ENCODE measurements at regions not wholly inside any gene's neighbourhood (a gene's known extent, or its start where the extent isn't known, plus 50 kb on each side); places are given as distances from the start of the nearest gene placed in this dataset.
"Not testable (repeated sequence)": the region's sequence is repeated elsewhere in the genome, so short reads cannot be mapped to it uniquely, and the experiment has no call there.

DNA sequence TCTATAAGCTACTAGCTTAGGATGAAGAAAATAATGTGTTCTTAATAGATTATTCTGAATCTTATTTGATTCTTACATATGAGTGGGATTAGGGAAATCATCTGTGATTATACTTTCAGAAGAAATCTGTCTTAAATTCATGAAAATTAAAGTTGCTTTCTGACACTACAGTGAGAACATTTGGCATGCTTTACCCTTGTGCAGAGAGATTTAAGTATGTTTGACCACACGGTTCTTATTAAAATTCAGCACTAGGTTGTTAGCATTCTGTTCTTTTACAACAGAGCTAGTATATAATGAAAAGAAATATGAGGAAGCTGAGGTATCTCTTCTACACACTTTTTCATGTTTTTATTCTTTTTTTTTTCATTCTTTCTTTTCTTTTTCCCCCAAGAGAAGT is 2723.9 kb downstream of the PCDH9 start:
- H3K9me3 ChIP-seq, result no peaks in the 10 kb centered on the region

DNA sequence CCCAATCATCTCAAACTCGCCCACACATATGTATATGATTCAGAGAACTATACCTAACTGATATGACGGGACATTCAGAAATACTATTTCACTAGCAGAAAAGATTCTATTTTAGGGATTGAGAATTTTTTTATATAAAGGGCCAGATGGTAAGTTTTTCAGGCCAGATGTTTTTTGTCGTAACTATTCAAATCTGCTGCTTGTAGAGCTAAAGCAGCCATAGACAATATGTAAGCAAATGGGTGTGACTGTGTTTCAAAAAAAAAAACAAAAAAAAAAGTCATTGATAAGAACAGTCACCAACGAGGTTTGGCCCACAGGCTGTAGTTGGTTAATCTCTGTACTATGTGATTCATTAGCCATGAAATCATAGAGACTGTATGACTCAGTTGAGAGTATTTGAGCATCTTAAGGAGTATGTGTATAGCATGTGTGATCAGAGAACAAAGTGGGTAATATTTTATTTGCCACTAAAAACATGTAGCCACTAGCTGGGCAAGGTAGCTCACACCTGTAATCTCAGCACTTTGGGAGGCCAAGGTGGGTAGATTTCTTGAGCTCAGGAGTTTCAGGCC is 2724.7 kb downstream of the PCDH9 start:
- Histone ChIP-seq H4K20me1 (no peaks in the 10 kb centered on the region), H3K9ac (no peak overlapping the region), H3K36me3 (no peaks in the 10 kb centered on the region), H3K9me3 (no peaks in the 10 kb centered on the region), H3K27ac (no peak overlapping the region), H3K4me3 (no peak overlapping the region), H3K4me1 (no peaks in the 10 kb centered on the region), H3K27me3 (no peaks in the 10 kb centered on the region), H3K4me2 (no peak overlapping the region)
- no peak for TF ChIP-seq Cebpa-rat (IDR thresholded peaks at IDR 0.05)

More for the DNA sequence above, 2723.9 kb downstream of the PCDH9 start:
- H3K9ac ChIP-seq, result no peak overlapping the region
- no peaks in the 10 kb centered on the region for H3K4me1 ChIP-seq
- TF ChIP-seq Cebpa-rat (IDR thresholded peaks at IDR 0.05), result no peak
- H3K4me3 ChIP-seq, result no peak overlapping the region
- H4K20me1 ChIP-seq, result no peaks in the 10 kb centered on the region
- no peaks in the 10 kb centered on the region for H3K27me3 ChIP-seq
- no peaks in the 10 kb centered on the region for H3K36me3 ChIP-seq
- H3K4me2 ChIP-seq, result no peak overlapping the region
- H3K27ac ChIP-seq, result no peak overlapping the region

DNA sequence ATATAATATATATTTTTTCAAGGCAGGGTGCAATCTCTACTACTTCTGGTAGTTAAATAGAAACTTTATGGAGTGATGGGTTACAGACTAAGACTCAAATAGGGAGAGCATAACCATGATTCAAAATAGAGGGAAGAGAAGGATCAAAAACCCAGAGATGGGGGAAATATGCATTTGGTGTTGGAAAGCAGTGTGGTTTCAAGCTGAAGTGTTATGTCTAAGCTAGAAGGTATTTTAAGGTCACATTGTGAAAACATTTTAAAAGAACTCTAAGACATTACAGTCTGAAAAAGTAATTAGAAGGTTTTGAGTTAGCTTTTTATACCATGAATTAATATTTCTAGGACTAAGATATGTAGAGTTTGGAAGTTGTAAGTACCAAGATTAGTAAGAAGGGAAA is 2741.4 kb downstream of the PCDH9 start:
- H3K27me3 ChIP-seq, result no peaks in the 10 kb centered on the region

DNA sequence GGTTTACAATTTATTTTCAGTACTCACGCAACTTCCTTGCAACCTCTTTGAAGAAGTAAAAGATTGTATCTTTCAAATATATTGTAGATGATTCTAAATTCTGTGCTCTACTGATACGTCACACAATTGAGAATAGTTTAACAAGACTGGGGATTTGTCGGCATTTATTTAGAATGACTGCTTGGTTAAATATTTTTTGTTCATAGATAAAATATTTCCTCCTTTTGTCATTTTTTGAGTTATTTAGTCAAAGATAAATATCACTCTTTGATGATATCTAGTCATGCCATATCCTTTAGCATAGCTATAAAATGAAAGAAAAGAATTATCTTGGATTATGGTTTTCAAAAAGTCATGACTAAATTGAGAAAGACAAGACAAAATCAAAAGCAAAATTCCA is 2747.8 kb downstream of the PCDH9 start:
- no peaks in the 10 kb centered on the region for H3K27me3 ChIP-seq
- no peak overlapping the region for H3K4me2 ChIP-seq
- TF ChIP-seq Cebpa-rat (IDR thresholded peaks at IDR 0.05), result no peak
- H3K36me3 ChIP-seq, result no peaks in the 10 kb centered on the region
- H4K20me1 ChIP-seq, result no peaks in the 10 kb centered on the region
- no peak overlapping the region for H3K4me3 ChIP-seq
- no peaks in the 10 kb centered on the region for H3K4me1 ChIP-seq
- H3K9ac ChIP-seq, result no peak overlapping the region
- H3K9me3 ChIP-seq, result no peaks in the 10 kb centered on the region
- H3K27ac ChIP-seq, result no peak overlapping the region

More for the DNA sequence above, 2741.4 kb downstream of the PCDH9 start:
- Histone ChIP-seq H3K4me3 (no peak overlapping the region), H3K4me2 (no peak overlapping the region), H4K20me1 (no peaks in the 10 kb centered on the region), H3K27ac (no peak overlapping the region), H3K4me1 (no peaks in the 10 kb centered on the region), H3K9me3 (no peaks in the 10 kb centered on the region), H3K36me3 (no peaks in the 10 kb centered on the region), H3K9ac (no peak overlapping the region)
- TF ChIP-seq Cebpa-rat (IDR thresholded peaks at IDR 0.05), result no peak

DNA sequence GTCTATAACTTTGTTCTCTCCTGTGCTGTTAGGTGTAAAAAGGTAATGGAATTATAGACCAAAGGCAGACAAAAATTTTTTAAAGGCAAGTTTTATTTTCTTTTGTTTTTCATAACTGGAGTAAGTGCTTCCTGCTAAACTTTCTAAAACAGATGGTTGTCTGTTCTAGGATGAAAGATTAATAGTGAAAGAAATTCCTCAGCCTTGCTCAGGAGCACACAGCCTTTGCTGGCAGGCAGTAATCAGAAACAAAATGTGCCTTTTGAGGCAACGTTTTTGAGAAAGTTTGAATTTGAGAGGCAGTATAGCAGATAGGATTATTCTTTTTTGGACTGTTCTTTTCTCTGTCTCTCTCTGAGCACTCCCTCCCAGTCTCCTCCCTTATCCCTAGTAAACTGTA is 2749.5 kb downstream of the PCDH9 start:
- no peak overlapping the region for H3K4me2 ChIP-seq
- H3K4me1 ChIP-seq, result no peaks in the 10 kb centered on the region
- no peaks in the 10 kb centered on the region for H3K36me3 ChIP-seq
- H3K27ac ChIP-seq, result no peak overlapping the region
- H4K20me1 ChIP-seq, result no peaks in the 10 kb centered on the region
- no peaks in the 10 kb centered on the region for H3K27me3 ChIP-seq
- H3K4me3 ChIP-seq, result no peak overlapping the region
- TF ChIP-seq Cebpa-rat (IDR thresholded peaks at IDR 0.05), result no peak
- H3K9ac ChIP-seq, result no peak overlapping the region
- 0 out of 2 replicates have a peak, but pooled peaks cover 7% of the 10 kb centered on the region for H3K9me3 ChIP-seq

DNA sequence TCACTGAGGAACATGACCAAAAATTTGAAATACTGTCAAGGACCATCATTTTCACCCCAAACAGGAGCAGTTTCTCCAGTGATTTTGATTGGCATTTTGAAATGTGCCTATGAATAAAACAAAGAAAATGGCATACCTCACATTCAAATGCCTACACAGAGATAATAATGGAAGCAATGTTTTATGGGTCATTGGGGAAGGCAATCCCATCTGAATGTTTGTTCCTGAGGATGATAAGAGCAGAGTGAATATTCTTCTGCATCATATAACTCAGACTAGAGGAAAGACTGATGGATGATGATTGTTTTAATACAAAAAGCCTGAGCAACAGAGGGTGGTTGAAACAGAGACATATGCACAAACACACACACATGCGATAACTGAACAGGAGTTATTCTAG is 2749.9 kb downstream of the PCDH9 start:
- Histone ChIP-seq H3K9ac (no peak overlapping the region), H3K27ac (no peak overlapping the region), H3K4me3 (no peak overlapping the region), H3K4me2 (no peak overlapping the region), H3K4me1 (no peaks in the 10 kb centered on the region), H4K20me1 (no peaks in the 10 kb centered on the region), H3K27me3 (no peaks in the 10 kb centered on the region), H3K9me3 (0 out of 2 replicates have a peak, but pooled peaks cover 7% of the 10 kb centered on the region), H3K36me3 (no peaks in the 10 kb centered on the region)
- no peak for TF ChIP-seq Cebpa-rat (IDR thresholded peaks at IDR 0.05)

DNA sequence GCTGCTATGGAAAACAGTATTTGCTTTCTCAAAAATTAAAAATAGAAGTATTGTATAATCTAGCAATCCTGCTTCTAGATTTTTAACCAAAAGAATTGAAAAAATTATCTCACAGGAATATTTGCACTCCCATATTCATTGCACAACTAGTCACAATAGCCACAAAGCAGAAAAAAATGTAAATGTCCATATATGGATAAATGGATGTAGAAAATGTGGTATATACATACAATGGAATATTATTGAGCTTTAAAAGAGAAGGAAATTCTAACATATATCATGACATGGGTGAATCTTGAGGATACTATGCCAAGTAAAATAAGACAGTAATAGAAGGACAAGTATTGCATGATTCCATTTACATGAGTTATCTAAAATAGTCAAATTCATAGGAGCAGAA is 2753.0 kb downstream of the PCDH9 start:
- Histone ChIP-seq H3K27me3 (no peaks in the 10 kb centered on the region), H3K36me3 (no peaks in the 10 kb centered on the region), H3K4me3 (no peak overlapping the region), H3K9ac (no peak overlapping the region), H3K27ac (no peak overlapping the region), H3K4me2 (no peak overlapping the region), H4K20me1 (no peaks in the 10 kb centered on the region), H3K4me1 (no peaks in the 10 kb centered on the region), H3K9me3 (0 out of 2 replicates have a peak, but pooled peaks cover 7% of the 10 kb centered on the region)
- TF ChIP-seq Cebpa-rat (IDR thresholded peaks at IDR 0.05), result no peak

DNA sequence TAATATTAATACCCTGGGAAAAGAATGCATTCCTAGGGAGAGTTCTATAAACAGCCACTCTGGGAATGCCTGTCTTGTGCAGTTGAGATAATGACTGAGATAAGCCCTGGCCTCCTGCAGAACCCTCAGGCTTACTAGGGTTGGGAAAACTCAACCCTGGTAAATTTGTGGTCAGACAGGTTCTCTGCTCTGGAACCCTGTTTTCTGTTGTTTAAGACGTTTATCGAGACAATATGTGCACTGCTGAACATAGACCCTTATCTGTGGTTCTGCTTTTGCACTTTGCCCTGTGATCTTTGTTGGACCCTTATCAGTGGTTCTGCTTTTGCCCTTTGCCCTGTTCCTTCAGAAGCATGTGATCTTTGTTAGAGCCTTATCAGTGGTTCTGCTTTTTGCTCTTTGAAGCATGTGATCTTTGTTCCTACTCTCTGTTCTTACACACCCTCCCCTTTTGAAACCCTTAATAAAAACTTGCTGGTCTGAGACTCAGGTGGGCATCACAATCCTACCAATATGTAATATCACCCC is 2754.0 kb downstream of the PCDH9 start:
- H3K36me3 ChIP-seq, H3K9me3 ChIP-seq, H3K27me3 ChIP-seq, H3K9ac ChIP-seq, H4K20me1 ChIP-seq, H3K27ac ChIP-seq, H3K4me3 ChIP-seq, H3K4me1 ChIP-seq, H3K4me2 ChIP-seq: not testable (repeated sequence)

DNA sequence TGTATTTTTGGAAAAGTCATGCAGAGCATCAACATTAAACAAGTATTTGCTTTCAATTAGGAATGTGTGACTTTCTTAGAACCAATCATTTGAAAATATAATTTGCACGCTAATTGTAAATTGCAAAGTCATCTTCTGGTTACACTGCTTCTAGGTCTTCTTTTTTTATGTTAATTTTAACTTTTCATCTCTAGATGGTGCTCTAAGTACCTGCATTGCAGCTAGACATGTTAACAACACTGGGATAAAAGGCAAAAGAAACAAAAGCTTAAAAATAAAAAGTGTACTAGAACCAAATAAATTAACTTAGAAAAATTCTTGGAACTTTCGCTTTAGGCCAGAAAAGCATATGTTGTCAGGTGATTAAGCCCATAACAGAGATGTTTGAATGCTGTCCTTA is 2758.2 kb downstream of the PCDH9 start:
- H3K4me3 ChIP-seq, result no peak overlapping the region
- TF ChIP-seq Cebpa-rat (IDR thresholded peaks at IDR 0.05), result no peak
- H3K4me2 ChIP-seq, result no peak overlapping the region
- H3K27me3 ChIP-seq, result no peaks in the 10 kb centered on the region
- no peaks in the 10 kb centered on the region for H3K36me3 ChIP-seq
- no peaks in the 10 kb centered on the region for H4K20me1 ChIP-seq
- H3K9me3 ChIP-seq, result 0 out of 2 replicates have a peak, but pooled peaks cover 7% of the 10 kb centered on the region
- H3K27ac ChIP-seq, result no peak overlapping the region
- no peaks in the 10 kb centered on the region for H3K4me1 ChIP-seq
- H3K9ac ChIP-seq, result no peak overlapping the region

DNA sequence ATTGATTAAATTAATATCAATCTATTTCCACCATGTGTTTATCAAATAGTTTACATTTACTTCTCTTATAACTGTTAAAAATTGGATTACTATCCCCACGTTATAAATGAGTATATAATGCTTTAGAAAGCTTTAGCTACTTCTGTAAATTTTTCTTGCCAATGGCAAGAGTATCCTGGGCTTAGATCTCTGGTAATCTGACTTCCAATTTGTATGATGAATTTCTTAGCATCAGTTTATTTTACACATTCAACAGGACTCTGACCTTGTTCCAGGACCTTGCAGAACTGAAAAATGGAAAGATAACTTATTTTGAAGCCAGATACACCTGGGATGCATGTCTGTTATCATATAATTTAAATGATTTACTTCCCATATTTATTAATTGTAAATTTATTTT is 2759.4 kb downstream of the PCDH9 start:
- Histone ChIP-seq H3K27me3 (no peaks in the 10 kb centered on the region), H3K36me3 (no peaks in the 10 kb centered on the region), H3K4me2 (no peak overlapping the region), H3K4me1 (no peaks in the 10 kb centered on the region), H3K9me3 (no peaks in the 10 kb centered on the region), H3K27ac (no peak overlapping the region), H4K20me1 (no peaks in the 10 kb centered on the region), H3K9ac (no peak overlapping the region), H3K4me3 (no peak overlapping the region)
- TF ChIP-seq Cebpa-rat (IDR thresholded peaks at IDR 0.05), result no peak

DNA sequence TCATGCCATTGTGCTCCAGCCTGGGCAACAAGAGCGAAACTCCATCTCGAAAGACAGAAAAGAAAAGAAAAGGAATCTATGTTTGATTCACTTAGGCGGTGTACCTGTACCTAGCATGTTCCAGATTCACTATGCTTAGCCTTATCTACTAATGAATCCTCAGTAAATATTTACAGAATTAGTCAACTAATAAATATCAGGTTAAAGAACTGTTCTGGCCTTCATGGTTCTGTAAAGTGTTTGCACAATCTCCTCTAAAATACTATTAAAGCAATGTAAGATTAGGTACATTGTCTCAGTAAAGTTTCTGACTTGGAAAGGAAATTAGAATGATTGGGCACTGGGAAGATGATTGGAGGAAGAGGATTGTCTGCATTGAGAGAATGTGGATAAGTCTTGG is 2770.4 kb downstream of the PCDH9 start:
- no peaks in the 10 kb centered on the region for H3K4me1 ChIP-seq
- no peaks in the 10 kb centered on the region for H3K9me3 ChIP-seq
- no peaks in the 10 kb centered on the region for H3K27me3 ChIP-seq
- TF ChIP-seq Cebpa-rat (IDR thresholded peaks at IDR 0.05), result no peak
- no peak overlapping the region for H3K27ac ChIP-seq
- H3K4me2 ChIP-seq, result no peak overlapping the region
- H4K20me1 ChIP-seq, result no peaks in the 10 kb centered on the region
- no peaks in the 10 kb centered on the region for H3K36me3 ChIP-seq
- no peak overlapping the region for H3K9ac ChIP-seq
- H3K4me3 ChIP-seq, result no peak overlapping the region

All from BLaER1 (cell line).